ENCODE measurements at regions not wholly inside any gene's neighbourhood (a gene's known extent, or its start where the extent isn't known, plus 50 kb on each side); places are given as distances from the start of the nearest gene placed in this dataset.
A peak's percentile ranks its signal among the peaks of the same experiment; 100 is the strongest.

DNA sequence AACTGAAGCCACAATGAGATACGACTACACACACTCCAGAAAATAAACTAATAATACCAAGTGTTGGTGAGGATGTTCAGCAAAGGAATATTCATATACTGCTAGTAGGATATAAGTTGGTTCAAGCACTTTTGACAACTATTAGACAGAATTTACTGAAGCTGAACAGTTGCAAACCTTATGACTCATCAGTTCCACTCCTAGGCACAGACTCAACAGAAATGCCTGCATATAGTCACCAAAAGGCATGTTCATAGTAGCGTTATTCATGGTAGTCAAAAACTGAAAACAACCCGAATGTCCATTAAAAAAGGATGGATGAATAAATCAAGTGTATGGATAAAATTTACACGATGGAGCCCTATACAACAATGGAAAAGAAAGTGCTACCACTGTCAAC, 232.0 kb downstream of the ANAPC1 start:
- FAIRE-seq (no peak), DNase-seq (ENCODE audit: low read depth, low spot score) (no peak)
- intact Hi-C loops (cut with micrococcal nuclease), result no loop called here
- TF ChIP-seq, protein P1, sequence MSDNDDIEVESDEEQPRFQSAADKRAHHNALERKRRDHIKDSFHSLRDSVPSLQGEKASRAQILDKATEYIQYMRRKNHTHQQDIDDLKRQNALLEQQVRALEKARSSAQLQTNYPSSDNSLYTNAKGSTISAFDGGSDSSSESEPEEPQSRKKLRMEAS (IDR thresholded peaks at IDR 0.05; ENCODE audit: insufficient read depth, insufficient read length), result no peak
- TF ChIP-seq FOS (IDR thresholded peaks at IDR 0.05; ENCODE audit: borderline replicate concordance, insufficient read depth, low read length) (no peak), POLR2AphosphoS5 (IDR thresholded peaks at IDR 0.05; ENCODE audit: insufficient read depth, low read depth, low read length) (no peak), EZH2 (IDR thresholded peaks at IDR 0.05; ENCODE audit: borderline replicate concordance, low read depth, low read length, severe bottlenecking) (no peak), JUN (IDR thresholded peaks at IDR 0.05; ENCODE audit: borderline replicate concordance, insufficient read depth, insufficient read length, low read depth) (peak; percentile 19)
- CTCF ChIA-PET, result interaction anchor here (0.9 kb wide), 1 partner anchor 8 kb away, joined by 3 read pairs; no protein-coding TSS in a partner anchor
- Histone ChIP-seq H3K27me3 (ENCODE audit: control insufficient read depth in 2 of 2, insufficient read depth in 2 of 2, low read length in 2 of 2) (peaks cover 5 to 15% of the 10 kb centered on the region in 2 experiments), H3K4me3 (replicated peaks in 1 of 3; ENCODE audit: insufficient read depth in 1 of 3, low read depth in 1 of 3, low read length in 3 of 3) (no peak overlapping the region), H3K9me3 (replicated peaks; ENCODE audit: control insufficient read depth, insufficient read depth, low read length) (no peaks in the 10 kb centered on the region), H3K9me1 (replicated peaks; ENCODE audit: control insufficient read depth, extremely low read depth, insufficient read depth, low read length) (no peaks in the 10 kb centered on the region), H3K4me1 (ENCODE audit: control insufficient read depth, extremely low read depth, insufficient read depth, low read length) (no peaks in the 10 kb centered on the region), H3K27ac (ENCODE audit: insufficient read depth, low read depth, low read length) (no peak overlapping the region), H2AFZ (ENCODE audit: low read depth, low read length) (no peak overlapping the region), H3K4me2 (ENCODE audit: insufficient read depth, low read length) (no peak overlapping the region), H3K9ac (replicated peaks; ENCODE audit: extremely low read depth, insufficient read depth, low read length) (no peak overlapping the region), H3K36me3 (ENCODE audit: control insufficient read depth in 2 of 2, extremely low read depth in 1 of 2, insufficient read depth in 2 of 2, low read length in 2 of 2) (no peaks in the 10 kb centered on the region), H4K20me1 (replicated peaks; ENCODE audit: control insufficient read depth, extremely low read depth, insufficient read depth, low read length) (no peaks in the 10 kb centered on the region), H3K79me2 (ENCODE audit: control insufficient read depth, insufficient read depth, low read length) (no peaks in the 10 kb centered on the region)
- BruUV-seq (replicated peaks), result no TSS peak
- dilution Hi-C loops (cut with MboI; ENCODE audit: extremely low pct_ligation_motif_present, low sequenced_read_pairs), result no loop called here
- POLR2A ChIA-PET, result no interaction called here

DNA sequence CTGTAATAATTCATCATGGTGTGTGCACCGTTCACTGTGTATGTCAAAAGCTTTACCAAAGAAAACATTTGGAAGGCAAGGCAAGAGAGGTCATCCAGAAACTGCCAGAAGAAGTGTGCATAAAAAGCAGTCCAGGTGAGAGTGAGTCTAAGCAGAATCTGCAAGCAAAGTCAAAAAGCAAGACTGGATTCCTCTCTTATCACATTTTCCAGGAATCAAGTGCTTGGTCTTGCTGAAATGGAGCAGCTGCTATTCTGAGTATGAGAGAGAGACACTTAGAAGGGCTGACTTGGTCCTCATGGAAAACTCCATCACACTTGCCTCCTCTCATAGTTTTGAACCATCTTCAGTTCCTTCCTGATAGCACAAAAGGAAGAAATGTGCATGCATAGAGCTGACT, 231.3 kb downstream of the ANAPC1 start:
- BruUV-seq (replicated peaks), result no TSS peak
- dilution Hi-C loops (cut with MboI; ENCODE audit: extremely low pct_ligation_motif_present, low sequenced_read_pairs), result no loop called here
- Histone ChIP-seq H3K9me3 (replicated peaks; ENCODE audit: control insufficient read depth, insufficient read depth, low read length) (no peaks in the 10 kb centered on the region), H4K20me1 (replicated peaks; ENCODE audit: control insufficient read depth, extremely low read depth, insufficient read depth, low read length) (no peaks in the 10 kb centered on the region), H3K36me3 (ENCODE audit: control insufficient read depth in 2 of 2, extremely low read depth in 1 of 2, insufficient read depth in 2 of 2, low read length in 2 of 2) (no peaks in the 10 kb centered on the region), H3K79me2 (ENCODE audit: control insufficient read depth, insufficient read depth, low read length) (no peaks in the 10 kb centered on the region), H3K9me1 (replicated peaks; ENCODE audit: control insufficient read depth, extremely low read depth, insufficient read depth, low read length) (no peaks in the 10 kb centered on the region), H3K9ac (replicated peaks; ENCODE audit: extremely low read depth, insufficient read depth, low read length) (no peak overlapping the region), H3K27ac (ENCODE audit: insufficient read depth, low read depth, low read length) (no peak overlapping the region), H3K4me3 (replicated peaks in 1 of 3; ENCODE audit: insufficient read depth in 1 of 3, low read depth in 1 of 3, low read length in 3 of 3) (no peak overlapping the region), H3K27me3 (ENCODE audit: control insufficient read depth in 2 of 2, insufficient read depth in 2 of 2, low read length in 2 of 2) (peaks cover 5 to 15% of the 10 kb centered on the region in 2 experiments), H3K4me1 (ENCODE audit: control insufficient read depth, extremely low read depth, insufficient read depth, low read length) (no peaks in the 10 kb centered on the region), H3K4me2 (ENCODE audit: insufficient read depth, low read length) (no peak overlapping the region), H2AFZ (ENCODE audit: low read depth, low read length) (no peak overlapping the region)
- ChIA-PET CTCF (interaction anchor here (0.9 kb wide), 1 partner anchor 8 kb away, joined by 3 read pairs; no protein-coding TSS in a partner anchor), POLR2A (interaction anchor here (0.6 kb wide), 1 partner anchor 45 kb away, joined by 3 read pairs; no protein-coding TSS in a partner anchor)
- DNase-seq (ENCODE audit: low read depth, low spot score) (no peak), FAIRE-seq (no peak)
- intact Hi-C loops (cut with micrococcal nuclease), result no loop called here
- TF ChIP-seq JUN (IDR thresholded peaks at IDR 0.05; ENCODE audit: borderline replicate concordance, insufficient read depth, insufficient read length, low read depth) (no peak), EZH2 (IDR thresholded peaks at IDR 0.05; ENCODE audit: borderline replicate concordance, low read depth, low read length, severe bottlenecking) (no peak), FOS (IDR thresholded peaks at IDR 0.05; ENCODE audit: borderline replicate concordance, insufficient read depth, low read length) (no peak), POLR2AphosphoS5 (IDR thresholded peaks at IDR 0.05; ENCODE audit: insufficient read depth, low read depth, low read length) (no peak), MYC (IDR thresholded peaks at IDR 0.05; ENCODE audit: low read depth, low read length) (no peak), POLR2A (IDR thresholded peaks at IDR 0.05; ENCODE audit: low read depth, low read length) (no peak), GATA2 (IDR thresholded peaks at IDR 0.05; ENCODE audit: insufficient read depth, insufficient read length, low read depth, low read length) (no peak)
- TF ChIP-seq, protein P1 (IDR thresholded peaks at IDR 0.05; ENCODE audit: insufficient read depth, insufficient read length), result no peak
- TF ChIP-seq, protein P2, sequence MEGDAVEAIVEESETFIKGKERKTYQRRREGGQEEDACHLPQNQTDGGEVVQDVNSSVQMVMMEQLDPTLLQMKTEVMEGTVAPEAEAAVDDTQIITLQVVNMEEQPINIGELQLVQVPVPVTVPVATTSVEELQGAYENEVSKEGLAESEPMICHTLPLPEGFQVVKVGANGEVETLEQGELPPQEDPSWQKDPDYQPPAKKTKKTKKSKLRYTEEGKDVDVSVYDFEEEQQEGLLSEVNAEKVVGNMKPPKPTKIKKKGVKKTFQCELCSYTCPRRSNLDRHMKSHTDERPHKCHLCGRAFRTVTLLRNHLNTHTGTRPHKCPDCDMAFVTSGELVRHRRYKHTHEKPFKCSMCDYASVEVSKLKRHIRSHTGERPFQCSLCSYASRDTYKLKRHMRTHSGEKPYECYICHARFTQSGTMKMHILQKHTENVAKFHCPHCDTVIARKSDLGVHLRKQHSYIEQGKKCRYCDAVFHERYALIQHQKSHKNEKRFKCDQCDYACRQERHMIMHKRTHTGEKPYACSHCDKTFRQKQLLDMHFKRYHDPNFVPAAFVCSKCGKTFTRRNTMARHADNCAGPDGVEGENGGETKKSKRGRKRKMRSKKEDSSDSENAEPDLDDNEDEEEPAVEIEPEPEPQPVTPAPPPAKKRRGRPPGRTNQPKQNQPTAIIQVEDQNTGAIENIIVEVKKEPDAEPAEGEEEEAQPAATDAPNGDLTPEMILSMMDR (IDR thresholded peaks at IDR 0.05; ENCODE audit: extremely low read depth in 1 of 2, insufficient read depth in 1 of 2, low read depth in 1 of 2, low read length in 2 of 2), result no peak
